GM12878 (cell line): ENCODE measurements at regions not wholly inside any gene's neighbourhood (a gene's known extent, or its start where the extent isn't known, plus 50 kb on each side); places are given as distances from the start of the nearest gene placed in this dataset.

Source experiments
- ATAC-seq: fragments of 200-7000 bp; cut with Tn5 transposase; 3 replicates; pipeline ENCODE4 v1.9.1; 2020; ENCODE audit warnings: mild to moderate bottlenecking, moderate library complexity
- BruUV-seq: library from RNA; stranded (reverse); fragments of 400-500 nt; replicated peaks from 2 replicates; lab custom pipeline; 2021; lab: Mats Ljungman, UMichigan
- CTCF ChIA-PET: fragments of 300-600 bp; sonication (Branson Sonifier 250); formaldehyde crosslinking; extraction: SDS; loops from one replicate; lab custom pipeline; 2021; ENCODE audit warnings: inconsistent platforms; lab: Yijun Ruan, JAX
- POLR2A ChIA-PET: fragments of 350-600 bp; formaldehyde crosslinking; extraction: SDS; loops from one replicate; lab custom pipeline; 2021; ENCODE audit warnings: inconsistent platforms; lab: Charles Lee
- RAD21 ChIA-PET: fragments of 300-600 bp; sonication (Branson Sonifier 250); formaldehyde crosslinking; loops from one replicate; lab custom pipeline; 2023; ENCODE audit warnings: antibody characterized with exemption; ENCODE audit not compliant: unreplicated experiment; lab: Charles Lee
- SMC1A ChIA-PET: fragments of 300-600 bp; sonication (Branson Sonifier 250); formaldehyde crosslinking; loops from one replicate; lab custom pipeline; 2023; ENCODE audit not compliant: unreplicated experiment, uncharacterized antibody; lab: Charles Lee
- DNase-seq: peaks from one replicate; pipeline ENCODE4 v3.0.0-alpha.2; 2011; ENCODE audit warnings: low read depth, low spot score
- FAIRE-seq: peaks from 3 replicates; lab custom pipeline; 2011; peaks lifted over from hg19 to GRCh38; lab: Jason Lieb, UNC
- H2AFZ ChIP-seq: 2 replicates; pipeline ENCODE4 v1.6.0; 2011; ENCODE audit warnings: low read depth, low read length, control low read depth; ENCODE audit not compliant: control insufficient read depth
- H3K27ac ChIP-seq: 2 replicates; pipeline ENCODE4 v1.5.1; 2011; ENCODE audit warnings: control low read depth; ENCODE audit not compliant: control insufficient read depth, insufficient read depth
- H3K27me3 ChIP-seq, 2 experiments: replicated peaks in 1 of 2; 2 replicates each; pipeline versions ENCODE4 v1.6.0 to v1.6.1; 2011; ENCODE audit warnings: low read length in 1 of 2; ENCODE audit not compliant: control insufficient read depth in 2 of 2, insufficient read depth in 2 of 2
- H3K36me3 ChIP-seq, 2 experiments: 2 replicates each; pipeline ENCODE4 v1.5.1; 2011; ENCODE audit warnings: low read length in 1 of 2; ENCODE audit not compliant: control insufficient read depth in 2 of 2, insufficient read depth in 2 of 2
- H3K4me1 ChIP-seq: 2 replicates; pipeline ENCODE4 v1.6.1; 2011; ENCODE audit warnings: mild to moderate bottlenecking, low read length, moderate library complexity, mixed read lengths; ENCODE audit not compliant: control insufficient read depth, insufficient read depth
- H3K4me2 ChIP-seq: 2 replicates; pipeline ENCODE4 v1.6.0; 2011; ENCODE audit warnings: control low read depth; ENCODE audit not compliant: control insufficient read depth, insufficient read depth
- H3K4me3 ChIP-seq: fragments of 200-600 bp; sonication (generic); 2 replicates; pipeline ENCODE4 v1.5.1; 2016
- H3K79me2 ChIP-seq: 2 replicates; pipeline ENCODE4 v1.6.0; 2011; ENCODE audit warnings: low read length; ENCODE audit not compliant: control insufficient read depth, insufficient read depth
- H3K9ac ChIP-seq: 2 replicates; pipeline ENCODE4 v1.8.0; 2011; ENCODE audit warnings: low read length, control low read depth, mixed read lengths; ENCODE audit not compliant: control insufficient read depth, insufficient read depth
- H3K9me3 ChIP-seq: replicated peaks from 3 replicates; pipeline ENCODE4 v1.5.1; 2011; ENCODE audit warnings: mild to moderate bottlenecking, low read length; ENCODE audit not compliant: control insufficient read depth, insufficient read depth
- H4K20me1 ChIP-seq: 2 replicates; pipeline ENCODE4 v1.6.0; 2011; ENCODE audit not compliant: control insufficient read depth, insufficient read depth
- CEBPZ ChIP-seq: fragments of 150-350 bp; IDR thresholded peaks from 2 replicates; pipeline ENCODE4 v1.6.1; 2016; ENCODE audit warnings: low read depth, low read length
- JUNB ChIP-seq: IDR thresholded peaks from 2 replicates; pipeline ENCODE4 v1.6.1; 2016; ENCODE audit warnings: antibody characterized with exemption, mild to moderate bottlenecking
- MTA2 ChIP-seq: fragments of 450-650 bp; IDR thresholded peaks from 2 replicates; pipeline ENCODE4 v1.6.1; 2016; ENCODE audit warnings: low read depth, mild to moderate bottlenecking, moderate library complexity
- NFYB ChIP-seq: IDR thresholded peaks from 2 replicates; pipeline ENCODE4 v1.6.1; 2011; ENCODE audit warnings: low read depth, mild to moderate bottlenecking, low read length, improper control_type of control experiment, moderate library complexity; ENCODE audit not compliant: insufficient read depth
- NKRF ChIP-seq: fragments of 450-650 bp; conservative IDR thresholded peaks from 2 replicates; pipeline ENCODE4 v1.6.1; 2017; ENCODE audit warnings: mild to moderate bottlenecking, moderate library complexity
- RAD21 ChIP-seq: IDR thresholded peaks from 2 replicates; pipeline ENCODE4 v1.6.1; 2011; ENCODE audit warnings: mild to moderate bottlenecking, low read depth, low read length, moderate library complexity; ENCODE audit not compliant: insufficient read depth
- SREBF1 ChIP-seq: IDR thresholded peaks from 2 replicates; pipeline ENCODE4 v1.6.1; 2012; ENCODE audit warnings: mild to moderate bottlenecking, low read length
- SUZ12 ChIP-seq: fragments of 200-600 bp; sonication (generic); IDR thresholded peaks from one replicate; pipeline ENCODE4 v1.6.1; 2018; ENCODE audit warnings: antibody characterized with exemption, mild to moderate bottlenecking; ENCODE audit not compliant: unreplicated experiment
- WRNIP1 ChIP-seq: IDR thresholded peaks from 2 replicates; pipeline ENCODE4 v1.6.1; 2011; ENCODE audit warnings: low read depth, low read length, improper control_type of control experiment, borderline replicate concordance
- ZNF592 ChIP-seq: fragments of 450-650 bp; IDR thresholded peaks from 2 replicates; pipeline ENCODE4 v1.6.1; 2017; ENCODE audit warnings: mild to moderate bottlenecking, moderate library complexity
- WGBS: methylation state at CpG from one replicate; pipeline ENCODE4 v1.1.6; 2016; ENCODE audit warnings: low lambda C conversion rate; ENCODE audit not compliant: insufficient replicate concordance, insufficient coverage; ENCODE audit errors: missing lambda C conversion rate; 5-methylcytosine and 5-hydroxymethylcytosine counted together
- in situ Hi-C: fragments of 300-500 bp; cut with MboI; formaldehyde crosslinking; loops from 9 replicates; pipeline ENCODE4 v1.14.3; 2018; ENCODE audit warnings: mixed read lengths
- intact Hi-C: fragments of 100-400 bp; cut with micrococcal nuclease; formaldehyde crosslinking; loops from one replicate; pipeline ENCODE4 v1.14.2; 2022; ENCODE audit not compliant: unreplicated experiment
- TF ChIP-seq, protein P1 (sequence below): IDR thresholded peaks from 2 replicates; pipeline ENCODE4 v1.6.1; 2012; ENCODE audit warnings: low read depth, low read length, improper control_type of control experiment

- no peak overlapping the region for H3K4me2 ChIP-seq
- H2AFZ ChIP-seq = no peak overlapping the region
- H3K27me3 ChIP-seq = no peaks in the 10 kb centered on the region
- no peaks in the 10 kb centered on the region for H3K36me3 ChIP-seq
- H3K4me3 ChIP-seq = no peak overlapping the region
- no peaks in the 10 kb centered on the region for H3K9me3 ChIP-seq
- H3K4me1 ChIP-seq = no peaks in the 10 kb centered on the region
- no peaks in the 10 kb centered on the region for H4K20me1 ChIP-seq
- intact Hi-C loops (no loop called here), in situ Hi-C loops (no loop called here)
- FAIRE-seq = no peak
- ATAC-seq = no peak
- RAD21 ChIA-PET = no interaction called here
- SMC1A ChIA-PET = interaction anchor here (1.5 kb wide), 1 partner anchor 95 kb away, joined by 4 read pairs; no protein-coding TSS in a partner anchor
- POLR2A ChIA-PET = no interaction called here
- DNase-seq = no peak
- no TSS peak for BruUV-seq
- H3K27ac ChIP-seq = no peak overlapping the region
- 43% methylated on average over 6 of the region's 6 CpGs for WGBS
- H3K79me2 ChIP-seq = no peaks in the 10 kb centered on the region
- CTCF ChIA-PET = no interaction called here
- no peak overlapping the region for H3K9ac ChIP-seq
- TF ChIP-seq CEBPZ (no peak), MTA2 (no peak), RAD21 (no peak), WRNIP1 (no peak), ZNF592 (no peak), NKRF (no peak), SUZ12 (no peak), JUNB (no peak), NFYB (no peak), SREBF1 (no peak)
- TF ChIP-seq, protein P1, sequence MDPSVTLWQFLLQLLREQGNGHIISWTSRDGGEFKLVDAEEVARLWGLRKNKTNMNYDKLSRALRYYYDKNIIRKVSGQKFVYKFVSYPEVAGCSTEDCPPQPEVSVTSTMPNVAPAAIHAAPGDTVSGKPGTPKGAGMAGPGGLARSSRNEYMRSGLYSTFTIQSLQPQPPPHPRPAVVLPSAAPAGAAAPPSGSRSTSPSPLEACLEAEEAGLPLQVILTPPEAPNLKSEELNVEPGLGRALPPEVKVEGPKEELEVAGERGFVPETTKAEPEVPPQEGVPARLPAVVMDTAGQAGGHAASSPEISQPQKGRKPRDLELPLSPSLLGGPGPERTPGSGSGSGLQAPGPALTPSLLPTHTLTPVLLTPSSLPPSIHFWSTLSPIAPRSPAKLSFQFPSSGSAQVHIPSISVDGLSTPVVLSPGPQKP = no peak
These were observed 203.0 kb downstream of the MED10 start for GRCh38 chr5:6175172-6175854.
